T1000 (cell line): ENCODE measurements at regions not wholly inside any gene's neighbourhood (a gene's known extent, or its start where the extent isn't known, plus 50 kb on each side); places are given as distances from the start of the nearest gene placed in this dataset.
"Not testable (repeated sequence)": the region's sequence is repeated elsewhere in the genome, so short reads cannot be mapped to it uniquely, and the experiment has no call there.

Source experiments
- DNase-seq: peaks from one replicate; lab custom pipeline; 2025; ENCODE audit warnings: mixed read lengths; lab: John Stamatoyannopoulos, UW

DNA sequence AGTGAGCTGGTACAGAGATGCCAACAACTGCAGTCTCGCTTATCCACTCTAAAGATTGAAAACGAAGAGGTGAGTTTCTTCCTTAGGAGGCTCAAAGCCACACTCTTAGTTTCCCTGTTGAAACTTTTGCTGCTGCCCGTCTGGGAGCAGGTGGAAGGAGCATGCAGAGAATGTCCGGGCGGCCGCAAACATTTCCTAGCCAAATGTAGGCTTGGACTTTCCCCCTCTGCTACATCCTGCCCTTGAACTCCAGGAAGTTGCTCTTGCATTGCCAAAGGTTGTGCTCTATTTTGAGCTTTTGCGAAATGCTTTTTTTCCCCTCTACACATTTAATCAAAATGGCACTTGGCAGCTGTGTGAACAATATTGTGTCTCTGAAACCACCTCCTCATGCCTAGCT lies 65.0 kb upstream of the IKBKE start:
- not testable (repeated sequence) for DNase-seq

DNA sequence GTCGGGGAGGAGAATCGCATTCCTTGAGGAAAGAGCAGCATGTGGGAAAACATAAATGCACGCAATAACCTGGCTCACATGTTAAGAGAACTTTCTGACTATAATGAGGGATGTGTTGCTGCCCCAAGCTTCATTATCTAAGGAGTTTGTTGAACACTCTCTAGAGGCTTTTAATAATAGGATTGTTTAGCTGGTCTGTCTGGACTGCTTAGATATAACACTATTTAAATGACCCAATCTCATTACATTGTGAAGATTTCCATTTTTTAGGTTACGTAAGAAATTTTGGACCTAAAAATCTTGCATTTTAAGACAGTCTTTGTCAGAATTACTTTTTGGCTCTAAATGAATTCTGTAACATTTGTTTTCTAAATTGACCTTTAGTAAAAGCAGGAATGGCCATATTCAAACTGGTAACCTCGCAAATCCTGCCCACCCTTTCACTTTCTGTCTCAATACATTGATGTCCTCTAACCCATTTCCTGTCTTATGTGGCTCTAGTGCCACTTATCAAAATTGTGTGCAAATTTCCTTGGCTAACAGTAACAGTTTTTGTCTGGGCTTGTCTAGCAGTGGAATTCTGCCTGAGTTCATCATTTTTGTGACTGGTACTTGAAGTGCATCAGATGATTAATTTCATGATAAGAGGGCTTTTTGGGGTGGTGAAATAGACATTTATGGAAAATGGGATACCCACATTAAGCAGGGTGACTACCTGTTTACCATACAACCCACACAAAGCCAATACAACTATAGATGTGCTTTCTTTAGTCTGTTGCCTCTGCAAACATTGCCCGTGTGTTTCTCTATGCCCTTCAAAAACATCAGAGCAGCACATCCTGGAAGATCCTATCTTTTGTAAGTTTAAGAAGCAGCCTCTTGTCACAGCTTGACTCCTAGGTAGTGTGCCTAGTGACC lies 61.6 kb upstream of the IKBKE start:
- DNase-seq, result not testable (repeated sequence)

DNA sequence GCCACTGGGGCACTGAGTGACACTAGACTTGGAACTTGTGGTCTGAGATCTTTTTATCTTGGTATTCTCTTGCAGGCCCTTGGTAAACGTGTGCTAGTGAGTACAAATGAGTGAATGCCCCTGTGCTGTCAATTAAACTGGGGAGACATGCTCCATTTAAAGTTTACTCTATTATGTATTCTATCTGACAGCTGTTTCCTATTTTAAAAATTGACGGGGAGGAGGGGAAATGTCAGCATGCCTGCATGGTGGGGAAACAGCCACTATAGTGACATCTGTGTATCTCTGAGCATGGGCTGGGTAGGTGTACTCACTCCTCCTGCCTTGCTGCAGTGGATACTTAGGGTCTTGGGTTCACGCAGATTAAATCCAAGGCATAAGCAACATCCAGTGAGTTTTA lies 59.0 kb upstream of the IKBKE start:
- no peak for DNase-seq

DNA sequence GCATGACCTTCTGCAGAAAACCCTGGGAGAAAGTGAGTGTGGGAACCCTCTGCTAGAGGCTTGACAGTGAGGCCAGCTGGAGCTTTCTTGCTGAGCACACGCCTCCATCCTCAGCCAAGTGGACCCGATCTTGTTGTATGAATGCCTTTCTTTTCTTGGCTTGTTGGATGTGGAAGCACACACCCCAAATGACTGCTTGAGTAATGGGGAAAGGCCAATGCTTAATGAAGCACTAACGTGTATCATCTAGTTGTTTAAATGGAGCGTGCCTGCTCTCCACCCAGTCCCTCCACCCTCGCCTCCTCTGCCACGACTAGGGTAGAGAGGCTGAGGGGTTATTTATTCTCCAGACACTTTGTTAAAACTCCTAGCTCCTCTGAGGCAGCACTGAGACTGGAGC lies 54.3 kb upstream of the IKBKE start:
- no peak for DNase-seq

DNA sequence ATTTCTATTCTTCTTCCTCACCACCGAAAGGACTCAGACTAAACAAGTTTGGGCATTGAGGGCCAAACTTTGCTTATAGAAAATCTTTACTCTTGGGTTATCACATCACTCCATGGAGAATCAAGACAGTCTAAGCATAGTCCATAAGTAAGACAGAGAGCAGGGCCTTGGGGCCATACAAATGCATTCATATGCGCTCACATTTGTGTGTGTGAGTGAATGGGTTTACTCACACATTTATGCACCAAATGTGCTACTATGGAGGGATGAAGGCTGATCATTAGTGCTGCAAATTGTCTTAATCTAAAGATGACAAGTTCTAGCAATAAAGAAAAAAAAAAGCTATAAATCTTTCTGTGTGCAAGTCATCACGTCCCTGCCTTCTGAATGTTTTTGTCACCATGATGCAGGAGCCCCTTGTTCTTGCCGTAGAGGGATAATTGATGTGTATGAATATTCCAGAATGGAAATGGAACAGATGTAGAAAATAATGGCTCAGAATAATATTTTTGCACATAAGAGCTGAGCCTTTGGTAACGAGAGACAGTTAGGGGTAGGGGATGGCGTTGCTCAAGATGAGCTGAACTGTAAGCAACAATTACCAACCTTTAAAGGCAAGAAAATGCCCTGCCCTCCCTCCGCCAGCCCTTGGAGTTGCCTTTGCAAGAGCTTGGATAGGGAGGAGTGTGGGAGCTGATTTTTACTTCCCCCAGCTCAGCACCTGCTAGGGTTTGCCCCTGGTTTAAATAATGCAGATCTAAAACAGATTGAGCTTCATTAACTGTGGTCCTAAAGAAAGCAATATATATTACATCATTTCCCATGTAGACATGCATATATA lies 52.3 kb upstream of the IKBKE start:
- no peak for DNase-seq

DNA sequence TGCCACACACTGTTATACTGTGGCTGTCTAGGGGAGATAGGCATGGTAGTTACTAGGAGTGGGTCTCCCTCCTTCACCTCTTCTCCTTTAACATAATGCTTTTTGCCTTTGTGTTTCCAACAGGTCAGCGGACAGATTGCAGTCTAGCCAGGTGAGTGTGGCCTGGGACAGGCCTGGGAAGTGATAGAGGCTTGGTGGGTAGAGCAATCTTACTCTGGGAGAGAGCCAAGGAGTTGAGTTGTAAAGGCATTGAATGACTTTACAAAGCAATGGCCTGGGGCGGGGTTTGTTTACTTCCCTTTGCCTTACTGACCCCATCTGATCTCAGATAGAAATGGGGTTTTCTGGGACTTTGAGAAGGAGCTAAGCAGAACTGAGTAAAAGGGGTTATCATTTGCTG lies 51.0 kb upstream of the IKBKE start:
- no peak for DNase-seq

DNA sequence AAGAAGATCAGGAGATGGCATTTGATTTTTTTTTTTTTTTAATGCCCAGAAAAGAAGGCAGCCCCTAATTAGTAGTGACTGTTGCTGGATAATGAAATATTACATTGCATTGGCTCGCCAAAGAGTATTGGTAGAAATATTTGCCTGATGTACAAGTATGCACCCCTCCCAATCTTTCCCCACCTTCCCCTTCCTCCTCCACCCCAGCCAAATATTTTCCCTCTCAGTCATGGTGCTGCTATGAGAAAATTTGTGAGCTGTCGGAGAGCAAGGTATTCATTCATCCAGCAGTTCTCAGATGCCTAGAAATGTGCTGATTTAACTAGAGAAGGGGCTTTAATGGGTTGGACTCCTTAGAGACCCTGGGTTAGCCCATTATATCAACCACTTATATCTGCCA lies 50.5 kb upstream of the IKBKE start:
- no peak for DNase-seq

DNA sequence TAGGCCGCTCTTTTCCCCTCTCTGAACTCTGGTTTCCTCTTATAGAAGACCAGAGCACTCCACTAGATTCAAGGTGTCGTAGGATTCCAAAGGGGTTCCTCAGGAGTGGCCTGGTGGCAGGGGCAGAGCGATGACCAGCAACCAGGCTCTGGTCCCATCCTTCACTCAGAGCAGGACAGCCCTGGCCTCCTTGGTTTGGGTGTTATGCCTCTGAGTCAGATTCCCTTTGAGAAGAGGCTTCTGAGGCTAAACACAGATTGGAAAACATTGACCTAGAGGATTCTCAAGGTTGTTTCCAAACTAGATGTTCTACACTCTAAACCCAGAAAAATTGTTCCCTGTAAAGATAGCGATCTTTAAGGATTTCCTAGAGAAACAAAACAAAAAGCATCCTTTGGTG lies 49.8 kb upstream of the IKBKE start:
- DNase-seq, result no peak
